Osteocyte (in vitro differentiated cells): ENCODE measurements at regions not wholly inside any gene's neighbourhood (a gene's known extent, or its start where the extent isn't known, plus 50 kb on each side); places are given as distances from the start of the nearest gene placed in this dataset.

Source experiments
- DNase-seq: peaks from one replicate; pipeline ENCODE4 v3.0.0; 2021; ENCODE audit warnings: mixed read lengths; ENCODE audit not compliant: unreplicated experiment; ENCODE audit errors: extremely low spot score
- H3K27ac Mint-ChIP-seq: one replicate; pipeline ENCODE4 v1.8.0; 2021; ENCODE audit warnings: mild to moderate bottlenecking, mixed read lengths; ENCODE audit not compliant: unreplicated experiment
- H3K27me3 Mint-ChIP-seq: one replicate; pipeline ENCODE4 v1.8.0; 2021; ENCODE audit warnings: mixed read lengths; ENCODE audit not compliant: unreplicated experiment
- H3K36me3 Mint-ChIP-seq: one replicate; pipeline ENCODE4 v1.8.0; 2021; ENCODE audit warnings: mixed read lengths; ENCODE audit not compliant: unreplicated experiment
- H3K4me1 Mint-ChIP-seq: one replicate; pipeline ENCODE4 v1.8.0; 2021; ENCODE audit warnings: mixed read lengths; ENCODE audit not compliant: unreplicated experiment
- H3K4me3 Mint-ChIP-seq: one replicate; pipeline ENCODE4 v1.8.0; 2021; ENCODE audit warnings: mild to moderate bottlenecking, moderate library complexity, mixed read lengths; ENCODE audit not compliant: unreplicated experiment
- H3K9me3 Mint-ChIP-seq: one replicate; pipeline ENCODE4 v1.8.0; 2021; ENCODE audit warnings: mixed read lengths; ENCODE audit not compliant: unreplicated experiment
- TF ChIP-seq, protein P1 (sequence below): fragments of 200-600 bp; sonication (generic); IDR thresholded peaks from 2 replicates; pipeline ENCODE4 v1.5.0; 2021; ENCODE audit warnings: antibody characterized with exemption, mild to moderate bottlenecking, moderate library complexity

DNA sequence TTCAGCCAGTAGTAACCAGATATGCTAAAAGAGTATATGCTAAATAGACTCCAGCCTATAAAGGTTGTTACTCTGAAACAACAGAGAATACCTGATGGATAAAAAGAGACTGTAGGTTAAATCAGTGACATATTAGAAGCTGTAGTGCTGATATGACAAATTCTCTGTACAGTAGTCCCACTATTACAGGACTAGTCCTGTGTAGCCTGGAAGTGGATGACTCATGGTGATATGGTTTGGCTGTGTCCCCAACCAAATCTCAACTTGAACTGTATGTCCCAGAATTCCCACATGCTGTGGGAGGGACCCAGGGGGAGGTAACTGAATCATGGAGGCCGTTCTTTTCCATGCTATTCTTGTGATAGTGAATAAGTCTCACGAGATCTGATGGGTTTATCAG lies 276.2 kb upstream of the POU5F2 start:
- Mint-ChIP-seq H3K9me3 (peaks cover 37% of the 10 kb centered on the region), H3K4me3 (no peak overlapping the region), H3K4me1 (peaks cover 1% of the 10 kb centered on the region), H3K27me3 (no peaks in the 10 kb centered on the region), H3K36me3 (peaks cover 32% of the 10 kb centered on the region), H3K27ac (no peak overlapping the region)
- TF ChIP-seq, protein P1, sequence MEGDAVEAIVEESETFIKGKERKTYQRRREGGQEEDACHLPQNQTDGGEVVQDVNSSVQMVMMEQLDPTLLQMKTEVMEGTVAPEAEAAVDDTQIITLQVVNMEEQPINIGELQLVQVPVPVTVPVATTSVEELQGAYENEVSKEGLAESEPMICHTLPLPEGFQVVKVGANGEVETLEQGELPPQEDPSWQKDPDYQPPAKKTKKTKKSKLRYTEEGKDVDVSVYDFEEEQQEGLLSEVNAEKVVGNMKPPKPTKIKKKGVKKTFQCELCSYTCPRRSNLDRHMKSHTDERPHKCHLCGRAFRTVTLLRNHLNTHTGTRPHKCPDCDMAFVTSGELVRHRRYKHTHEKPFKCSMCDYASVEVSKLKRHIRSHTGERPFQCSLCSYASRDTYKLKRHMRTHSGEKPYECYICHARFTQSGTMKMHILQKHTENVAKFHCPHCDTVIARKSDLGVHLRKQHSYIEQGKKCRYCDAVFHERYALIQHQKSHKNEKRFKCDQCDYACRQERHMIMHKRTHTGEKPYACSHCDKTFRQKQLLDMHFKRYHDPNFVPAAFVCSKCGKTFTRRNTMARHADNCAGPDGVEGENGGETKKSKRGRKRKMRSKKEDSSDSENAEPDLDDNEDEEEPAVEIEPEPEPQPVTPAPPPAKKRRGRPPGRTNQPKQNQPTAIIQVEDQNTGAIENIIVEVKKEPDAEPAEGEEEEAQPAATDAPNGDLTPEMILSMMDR, result no peak
- DNase-seq, result no peak

DNA sequence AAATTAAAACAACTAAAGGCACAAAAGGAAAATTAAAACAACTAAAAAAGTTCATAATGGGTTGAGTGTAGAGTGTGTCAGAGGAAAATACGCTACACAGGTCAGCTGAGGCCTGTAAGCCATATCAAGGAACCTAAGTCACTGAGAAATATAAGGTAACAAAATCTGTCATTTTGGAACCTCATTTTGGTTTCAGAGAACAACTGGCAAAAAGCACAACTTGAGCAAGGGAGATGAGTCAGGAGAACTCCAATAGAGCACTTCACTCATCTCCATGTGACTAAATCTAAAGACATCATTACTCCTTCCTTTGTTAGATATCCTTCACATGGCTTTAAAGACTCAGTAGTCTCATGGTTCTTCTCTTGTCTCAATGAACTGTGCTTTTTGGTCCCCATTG lies 269.4 kb upstream of the POU5F2 start:
- TF ChIP-seq, protein P1, result no peak
- no peak for DNase-seq
- Mint-ChIP-seq H3K4me3 (no peak overlapping the region), H3K36me3 (peaks cover 23% of the 10 kb centered on the region), H3K4me1 (no peaks in the 10 kb centered on the region), H3K9me3 (peaks cover 15% of the 10 kb centered on the region), H3K27ac (no peak overlapping the region), H3K27me3 (no peaks in the 10 kb centered on the region)

DNA sequence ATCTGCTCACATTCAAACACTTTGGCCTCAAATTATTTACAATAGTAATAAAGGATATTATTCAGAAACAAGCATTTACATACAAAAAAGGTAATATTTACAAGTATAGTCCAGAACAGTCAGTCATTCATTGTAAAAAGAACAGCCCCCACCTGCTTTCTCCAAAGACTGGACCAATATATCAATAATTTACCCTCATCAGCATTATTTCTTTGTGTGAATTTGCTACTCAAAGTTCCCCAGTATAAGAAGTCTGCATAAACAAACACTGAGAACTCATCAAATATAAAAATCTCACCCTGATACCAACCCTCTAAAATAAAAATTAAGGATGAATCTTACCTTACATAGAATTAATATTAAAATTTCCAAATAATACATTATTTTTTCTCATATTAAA lies 267.8 kb upstream of the POU5F2 start:
- no peaks in the 10 kb centered on the region for H3K9me3 Mint-ChIP-seq
- no peak for DNase-seq
- TF ChIP-seq, protein P1, result no peak
- no peak overlapping the region for H3K27ac Mint-ChIP-seq
- no peaks in the 10 kb centered on the region for H3K27me3 Mint-ChIP-seq
- H3K36me3 Mint-ChIP-seq, result peaks cover 9% of the 10 kb centered on the region
- H3K4me1 Mint-ChIP-seq, result no peaks in the 10 kb centered on the region
- H3K4me3 Mint-ChIP-seq, result no peak overlapping the region

DNA sequence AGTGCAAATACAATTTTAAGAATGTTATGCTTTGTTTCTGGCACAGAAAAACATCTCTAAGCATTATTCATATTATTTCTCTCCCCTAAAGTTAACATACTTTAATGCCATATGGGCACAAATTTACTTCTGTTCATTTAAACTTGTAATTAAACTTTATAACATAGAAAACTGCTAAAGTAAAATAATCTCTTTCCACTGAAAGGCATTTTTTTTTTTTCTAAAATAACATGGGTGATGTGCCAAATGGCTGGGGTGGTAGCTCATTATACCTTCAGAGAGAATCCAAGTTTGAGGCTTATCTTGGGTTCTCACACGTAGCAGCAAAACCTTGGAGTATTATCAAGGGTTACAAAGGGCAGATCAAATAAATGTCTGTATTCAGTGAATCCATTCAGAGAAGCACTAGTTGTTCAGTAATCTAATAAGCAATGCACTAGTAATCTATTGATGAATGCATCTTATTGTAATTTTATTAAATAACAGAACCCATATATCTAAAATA lies 257.6 kb upstream of the POU5F2 start:
- no peaks in the 10 kb centered on the region for H3K27me3 Mint-ChIP-seq
- H3K9me3 Mint-ChIP-seq, result peaks cover 16% of the 10 kb centered on the region
- TF ChIP-seq, protein P1, result no peak
- H3K4me1 Mint-ChIP-seq, result peaks cover 18% of the 10 kb centered on the region
- no peak for DNase-seq
- H3K27ac Mint-ChIP-seq, result no peak overlapping the region
- H3K4me3 Mint-ChIP-seq, result no peak overlapping the region
- H3K36me3 Mint-ChIP-seq, result peaks cover 14% of the 10 kb centered on the region

DNA sequence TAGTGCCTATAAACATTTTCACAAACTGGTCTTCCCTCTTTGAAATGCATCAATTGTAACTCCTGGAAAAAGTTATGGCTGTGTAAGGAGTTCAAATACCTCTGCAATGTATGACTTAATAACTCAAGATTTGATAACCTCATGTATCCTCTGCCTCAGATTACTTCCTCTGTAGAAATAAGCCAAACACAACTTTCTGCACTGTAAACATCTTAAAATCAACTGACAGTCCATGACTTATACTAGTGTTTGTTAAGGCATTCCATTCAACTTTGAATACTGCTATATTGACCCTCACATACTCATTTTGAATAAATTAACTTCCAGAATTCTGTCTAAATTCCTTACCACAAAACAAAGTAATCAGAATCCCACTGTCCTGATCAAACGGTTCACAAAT lies 256.2 kb upstream of the POU5F2 start:
- Mint-ChIP-seq H3K27me3 (no peaks in the 10 kb centered on the region), H3K9me3 (peaks cover 16% of the 10 kb centered on the region), H3K4me1 (peaks cover 22% of the 10 kb centered on the region), H3K27ac (no peak overlapping the region), H3K36me3 (peaks cover 14% of the 10 kb centered on the region), H3K4me3 (no peak overlapping the region)
- DNase-seq, result no peak
- TF ChIP-seq, protein P1, result no peak
